Liver (tissue), 8 donors: ENCODE measurements at regions not wholly inside any gene's neighbourhood (a gene's known extent, or its start where the extent isn't known, plus 50 kb on each side); places are given as distances from the start of the nearest gene placed in this dataset.

ENCODE experiments used
- DNase-seq: peaks from one replicate; pipeline ENCODE4 v3.0.0-alpha.2; 2017; ENCODE audit warnings: low spot score
- H3K27ac ChIP-seq, 2 donors: one replicate each; pipeline ENCODE4 v1.7.0; 2013; ENCODE audit warnings: inconsistent platforms in 2 of 2, low read length in 2 of 2, control low read depth in 1 of 2, low read depth in 1 of 2, mild to moderate bottlenecking in 1 of 2
- H3K27me3 ChIP-seq, 4 donors: one replicate each; pipeline versions ENCODE4 v1.6.1 to v1.7.0; 2013; ENCODE audit warnings: low read length in 3 of 4, inconsistent platforms in 1 of 4, mild to moderate bottlenecking in 1 of 4, moderate library complexity in 1 of 4; ENCODE audit not compliant: control insufficient read depth in 4 of 4, insufficient read depth in 4 of 4
- H3K36me3 ChIP-seq, 4 donors: one replicate each; pipeline versions ENCODE4 v1.6.1 to v1.7.0; 2013; ENCODE audit warnings: low read length in 3 of 4, mild to moderate bottlenecking in 3 of 4, low read depth in 1 of 4, moderate library complexity in 1 of 4; ENCODE audit not compliant: control insufficient read depth in 4 of 4, insufficient read depth in 3 of 4
- H3K4me1 ChIP-seq, 4 donors: one replicate each; pipeline versions ENCODE4 v1.6.1 to v1.7.0; 2013; ENCODE audit warnings: low read length in 3 of 4, mild to moderate bottlenecking in 3 of 4, moderate library complexity in 1 of 4; ENCODE audit not compliant: control insufficient read depth in 4 of 4, insufficient read depth in 4 of 4
- H3K4me3 ChIP-seq, 3 donors: one replicate each; pipeline versions ENCODE4 v1.6.1 to v1.7.0; 2013; ENCODE audit warnings: low read length in 3 of 3, control low read depth in 1 of 3, low read depth in 1 of 3, mild to moderate bottlenecking in 1 of 3
- H3K9ac ChIP-seq, 2 donors: one replicate each; pipeline ENCODE4 v1.7.0; 2013; ENCODE audit warnings: low read length in 2 of 2, mild to moderate bottlenecking in 2 of 2, moderate library complexity in 2 of 2, control low read depth in 1 of 2, low read depth in 1 of 2
- H3K9me3 ChIP-seq, 4 donors: one replicate each; pipeline versions ENCODE4 v1.6.1 to v1.7.0; 2013; ENCODE audit warnings: low read length in 3 of 4; ENCODE audit not compliant: control insufficient read depth in 4 of 4
- EGR1 ChIP-seq, 2 donors: IDR thresholded peaks; 2 replicates each; pipeline ENCODE4 v1.6.1; 2016 to 2018; ENCODE audit warnings: antibody characterized with exemption in 2 of 2, low read depth in 2 of 2
- FOXA1 ChIP-seq: IDR thresholded peaks from 2 replicates; pipeline ENCODE4 v1.6.1; 2016; ENCODE audit warnings: antibody characterized with exemption
- FOXA2 ChIP-seq: IDR thresholded peaks from 2 replicates; pipeline ENCODE4 v1.6.1; 2016; ENCODE audit warnings: antibody characterized with exemption
- GABPA ChIP-seq, 2 donors: IDR thresholded peaks in 1 of 2; conservative IDR thresholded peaks in 1 of 2; 2 replicates each; pipeline ENCODE4 v1.6.1; 2016; ENCODE audit warnings: antibody characterized with exemption in 2 of 2, mild to moderate bottlenecking in 1 of 2, moderate library complexity in 1 of 2
- HNF4A ChIP-seq, 2 donors: conservative IDR thresholded peaks; 2 replicates each; pipeline ENCODE4 v1.6.1; 2016; ENCODE audit warnings: antibody characterized with exemption in 2 of 2, mild to moderate bottlenecking in 2 of 2
- HNF4G ChIP-seq: IDR thresholded peaks from 2 replicates; pipeline ENCODE4 v1.6.1; 2016; ENCODE audit warnings: antibody characterized with exemption
- JUND ChIP-seq, 2 donors: IDR thresholded peaks; 2 replicates each; pipeline ENCODE4 v1.6.1; 2016; ENCODE audit warnings: antibody characterized with exemption in 2 of 2
- RAD21 ChIP-seq, 2 donors: IDR thresholded peaks; 2 replicates each; pipeline ENCODE4 v1.6.1; 2016; ENCODE audit warnings: antibody characterized with exemption in 2 of 2, mild to moderate bottlenecking in 2 of 2
- RXRA ChIP-seq, 2 donors: IDR thresholded peaks; 2 replicates each; pipeline ENCODE4 v1.6.1; 2017 to 2018; ENCODE audit warnings: antibody characterized with exemption in 2 of 2, mild to moderate bottlenecking in 1 of 2
- SP1 ChIP-seq: IDR thresholded peaks from 2 replicates; pipeline ENCODE4 v1.6.1; 2018; ENCODE audit warnings: antibody characterized with exemption, mild to moderate bottlenecking
- TAF1 ChIP-seq: conservative IDR thresholded peaks from 2 replicates; pipeline ENCODE4 v1.6.1; 2016; ENCODE audit warnings: antibody characterized with exemption, mild to moderate bottlenecking
- YY1 ChIP-seq: IDR thresholded peaks from 2 replicates; pipeline ENCODE4 v1.6.1; 2016; ENCODE audit warnings: antibody characterized with exemption, mild to moderate bottlenecking
- WGBS: extraction: QIAGEN DNeasy Blood & Tissue Kit; methylation state at CpG from one replicate; pipeline ENCODE4 v1.1.7; 2013; 5-methylcytosine and 5-hydroxymethylcytosine counted together
- TF ChIP-seq, protein P1 (sequence below): IDR thresholded peaks from 2 replicates; pipeline ENCODE4 v1.6.1; 2016; ENCODE audit warnings: antibody characterized with exemption
- TF ChIP-seq, protein P2 (sequence below): IDR thresholded peaks from 2 replicates; pipeline ENCODE4 v1.6.1; 2016; ENCODE audit warnings: antibody characterized with exemption
- TF ChIP-seq, protein P3 (sequence below): fragments of 150-350 bp; IDR thresholded peaks from 2 replicates; pipeline ENCODE4 v1.5.1; 2017; ENCODE audit warnings: improper control_type of control experiment, low read depth, low read length; ENCODE audit not compliant: missing input control
- TF ChIP-seq, protein P4 (sequence below): IDR thresholded peaks from 2 replicates; pipeline ENCODE4 v1.6.1; 2016; ENCODE audit warnings: antibody characterized with exemption, mild to moderate bottlenecking
- TF ChIP-seq, protein P5 (sequence below): IDR thresholded peaks from 2 replicates; pipeline ENCODE4 v1.6.1; 2016; ENCODE audit warnings: antibody characterized with exemption
- donor health status: healthy.
- donor health status: healthy.
- donor health status: healthy.
- donor health status: healthy.
- donor health status: healthy.

DNA sequence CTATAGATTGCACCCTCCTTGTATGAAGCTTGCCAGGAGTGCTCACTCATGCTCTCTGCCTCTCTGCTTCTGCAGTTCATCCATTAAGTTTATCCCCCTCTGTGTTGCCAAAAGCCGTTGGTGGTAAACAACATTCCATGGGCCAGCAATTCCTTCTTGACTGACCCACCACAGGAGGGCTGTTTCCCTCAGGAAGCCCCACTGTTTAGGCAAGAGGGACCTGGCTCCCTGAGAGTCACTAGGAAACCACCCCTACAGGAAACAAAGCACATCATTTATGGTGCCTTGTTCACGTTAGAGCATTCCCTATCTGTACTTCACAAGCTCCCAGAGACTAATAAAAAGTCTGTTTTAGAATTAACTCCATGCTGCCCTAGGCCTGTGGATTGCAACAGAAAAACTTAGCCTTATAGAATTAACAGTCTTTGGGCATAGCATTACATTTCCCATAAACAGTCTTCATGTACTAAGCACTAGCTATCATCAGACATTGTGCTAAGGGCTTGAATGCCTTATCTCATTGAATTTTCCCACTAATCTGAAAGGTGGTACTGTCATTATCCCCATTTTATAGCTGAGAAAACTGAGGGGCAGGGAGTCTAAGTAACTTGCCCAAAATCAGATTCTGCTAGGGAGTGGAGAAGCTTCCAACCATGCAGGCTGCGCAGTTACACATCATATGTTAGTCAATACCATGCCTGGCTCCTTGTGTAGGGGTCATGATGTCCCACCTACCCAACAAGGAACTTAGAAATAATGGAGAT is 149.9 kb downstream of the SHQ1 start:
- TF ChIP-seq EGR1 (IDR thresholded peaks at IDR 0.05; ENCODE audit: low read depth in 2 of 2), result no peak
- no peak for TF ChIP-seq JUND (IDR thresholded peaks at IDR 0.05)
- no peak for TF ChIP-seq TAF1
- TF ChIP-seq RXRA (IDR thresholded peaks at IDR 0.05), result no peak
- TF ChIP-seq, protein P1, sequence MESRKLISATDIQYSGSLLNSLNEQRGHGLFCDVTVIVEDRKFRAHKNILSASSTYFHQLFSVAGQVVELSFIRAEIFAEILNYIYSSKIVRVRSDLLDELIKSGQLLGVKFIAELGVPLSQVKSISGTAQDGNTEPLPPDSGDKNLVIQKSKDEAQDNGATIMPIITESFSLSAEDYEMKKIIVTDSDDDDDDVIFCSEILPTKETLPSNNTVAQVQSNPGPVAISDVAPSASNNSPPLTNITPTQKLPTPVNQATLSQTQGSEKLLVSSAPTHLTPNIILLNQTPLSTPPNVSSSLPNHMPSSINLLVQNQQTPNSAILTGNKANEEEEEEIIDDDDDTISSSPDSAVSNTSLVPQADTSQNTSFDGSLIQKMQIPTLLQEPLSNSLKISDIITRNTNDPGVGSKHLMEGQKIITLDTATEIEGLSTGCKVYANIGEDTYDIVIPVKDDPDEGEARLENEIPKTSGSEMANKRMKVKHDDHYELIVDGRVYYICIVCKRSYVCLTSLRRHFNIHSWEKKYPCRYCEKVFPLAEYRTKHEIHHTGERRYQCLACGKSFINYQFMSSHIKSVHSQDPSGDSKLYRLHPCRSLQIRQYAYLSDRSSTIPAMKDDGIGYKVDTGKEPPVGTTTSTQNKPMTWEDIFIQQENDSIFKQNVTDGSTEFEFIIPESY, result no peak
- no peak for TF ChIP-seq YY1
- TF ChIP-seq HNF4G, result no peak
- TF ChIP-seq RAD21 (IDR thresholded peaks at IDR 0.05), result no peak
- no peak for TF ChIP-seq HNF4A (conservative IDR thresholded peaks at IDR 0.05)
- TF ChIP-seq, protein P2, sequence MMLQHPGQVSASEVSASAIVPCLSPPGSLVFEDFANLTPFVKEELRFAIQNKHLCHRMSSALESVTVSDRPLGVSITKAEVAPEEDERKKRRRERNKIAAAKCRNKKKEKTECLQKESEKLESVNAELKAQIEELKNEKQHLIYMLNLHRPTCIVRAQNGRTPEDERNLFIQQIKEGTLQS, result no peak
- TF ChIP-seq, protein P3, sequence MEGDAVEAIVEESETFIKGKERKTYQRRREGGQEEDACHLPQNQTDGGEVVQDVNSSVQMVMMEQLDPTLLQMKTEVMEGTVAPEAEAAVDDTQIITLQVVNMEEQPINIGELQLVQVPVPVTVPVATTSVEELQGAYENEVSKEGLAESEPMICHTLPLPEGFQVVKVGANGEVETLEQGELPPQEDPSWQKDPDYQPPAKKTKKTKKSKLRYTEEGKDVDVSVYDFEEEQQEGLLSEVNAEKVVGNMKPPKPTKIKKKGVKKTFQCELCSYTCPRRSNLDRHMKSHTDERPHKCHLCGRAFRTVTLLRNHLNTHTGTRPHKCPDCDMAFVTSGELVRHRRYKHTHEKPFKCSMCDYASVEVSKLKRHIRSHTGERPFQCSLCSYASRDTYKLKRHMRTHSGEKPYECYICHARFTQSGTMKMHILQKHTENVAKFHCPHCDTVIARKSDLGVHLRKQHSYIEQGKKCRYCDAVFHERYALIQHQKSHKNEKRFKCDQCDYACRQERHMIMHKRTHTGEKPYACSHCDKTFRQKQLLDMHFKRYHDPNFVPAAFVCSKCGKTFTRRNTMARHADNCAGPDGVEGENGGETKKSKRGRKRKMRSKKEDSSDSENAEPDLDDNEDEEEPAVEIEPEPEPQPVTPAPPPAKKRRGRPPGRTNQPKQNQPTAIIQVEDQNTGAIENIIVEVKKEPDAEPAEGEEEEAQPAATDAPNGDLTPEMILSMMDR, result no peak
- no peak for TF ChIP-seq FOXA2
- no peak for TF ChIP-seq FOXA1
- no peak for TF ChIP-seq GABPA (IDR thresholded peaks at IDR 0.05 in 1 of 2, conservative IDR thresholded peaks at IDR 0.05 in 1 of 2)
- Histone ChIP-seq H3K27ac (no peak overlapping the region), H3K36me3 (no peaks in the 10 kb centered on the region), H3K27me3 (no peaks in the 10 kb centered on the region), H3K9me3 (no peaks in the 10 kb centered on the region), H3K4me3 (no peak overlapping the region), H3K4me1 (no peaks in the 10 kb centered on the region), H3K9ac (no peak overlapping the region)
- WGBS, result 57% methylated on average over 3 of the region's 3 CpGs
- DNase-seq, result no peak

DNA sequence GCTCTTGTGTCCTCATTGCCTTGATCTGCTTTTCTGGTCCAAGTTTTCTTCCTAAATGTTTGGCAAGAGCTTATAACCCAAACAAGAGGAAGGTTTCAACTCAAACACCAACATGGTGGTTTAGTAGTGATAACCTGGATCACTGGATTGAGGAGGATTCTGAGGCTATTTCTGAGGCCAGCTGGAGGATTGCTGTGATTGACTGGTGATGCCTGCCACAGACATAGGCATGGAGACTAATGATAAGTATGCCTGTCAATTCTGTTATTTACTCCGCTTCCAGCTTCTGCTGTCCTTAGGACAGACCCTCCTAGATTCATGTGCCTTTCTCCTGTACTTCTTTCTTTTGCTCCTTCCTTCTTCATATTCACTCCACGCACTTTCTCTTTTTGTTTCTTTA is 150.5 kb downstream of the SHQ1 start:
- Histone ChIP-seq H3K27ac (no peak overlapping the region), H3K4me1 (no peaks in the 10 kb centered on the region), H3K27me3 (no peaks in the 10 kb centered on the region), H3K9ac (no peak overlapping the region), H3K36me3 (no peaks in the 10 kb centered on the region), H3K9me3 (no peaks in the 10 kb centered on the region), H3K4me3 (no peak overlapping the region)
- no peak for DNase-seq
- WGBS, result 95% methylated on average over 2 of the region's 2 CpGs
- no peak for TF ChIP-seq RAD21 (IDR thresholded peaks at IDR 0.05)
- TF ChIP-seq, protein P1, result no peak
- TF ChIP-seq JUND (IDR thresholded peaks at IDR 0.05), result no peak
- no peak for TF ChIP-seq TAF1
- no peak for TF ChIP-seq GABPA (IDR thresholded peaks at IDR 0.05 in 1 of 2, conservative IDR thresholded peaks at IDR 0.05 in 1 of 2)
- no peak for TF ChIP-seq SP1
- TF ChIP-seq, protein P3, result no peak
- TF ChIP-seq, protein P4, sequence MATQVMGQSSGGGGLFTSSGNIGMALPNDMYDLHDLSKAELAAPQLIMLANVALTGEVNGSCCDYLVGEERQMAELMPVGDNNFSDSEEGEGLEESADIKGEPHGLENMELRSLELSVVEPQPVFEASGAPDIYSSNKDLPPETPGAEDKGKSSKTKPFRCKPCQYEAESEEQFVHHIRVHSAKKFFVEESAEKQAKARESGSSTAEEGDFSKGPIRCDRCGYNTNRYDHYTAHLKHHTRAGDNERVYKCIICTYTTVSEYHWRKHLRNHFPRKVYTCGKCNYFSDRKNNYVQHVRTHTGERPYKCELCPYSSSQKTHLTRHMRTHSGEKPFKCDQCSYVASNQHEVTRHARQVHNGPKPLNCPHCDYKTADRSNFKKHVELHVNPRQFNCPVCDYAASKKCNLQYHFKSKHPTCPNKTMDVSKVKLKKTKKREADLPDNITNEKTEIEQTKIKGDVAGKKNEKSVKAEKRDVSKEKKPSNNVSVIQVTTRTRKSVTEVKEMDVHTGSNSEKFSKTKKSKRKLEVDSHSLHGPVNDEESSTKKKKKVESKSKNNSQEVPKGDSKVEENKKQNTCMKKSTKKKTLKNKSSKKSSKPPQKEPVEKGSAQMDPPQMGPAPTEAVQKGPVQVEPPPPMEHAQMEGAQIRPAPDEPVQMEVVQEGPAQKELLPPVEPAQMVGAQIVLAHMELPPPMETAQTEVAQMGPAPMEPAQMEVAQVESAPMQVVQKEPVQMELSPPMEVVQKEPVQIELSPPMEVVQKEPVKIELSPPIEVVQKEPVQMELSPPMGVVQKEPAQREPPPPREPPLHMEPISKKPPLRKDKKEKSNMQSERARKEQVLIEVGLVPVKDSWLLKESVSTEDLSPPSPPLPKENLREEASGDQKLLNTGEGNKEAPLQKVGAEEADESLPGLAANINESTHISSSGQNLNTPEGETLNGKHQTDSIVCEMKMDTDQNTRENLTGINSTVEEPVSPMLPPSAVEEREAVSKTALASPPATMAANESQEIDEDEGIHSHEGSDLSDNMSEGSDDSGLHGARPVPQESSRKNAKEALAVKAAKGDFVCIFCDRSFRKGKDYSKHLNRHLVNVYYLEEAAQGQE, result no peak
- no peak for TF ChIP-seq EGR1 (IDR thresholded peaks at IDR 0.05; ENCODE audit: low read depth in 2 of 2)
- TF ChIP-seq, protein P2, result no peak
- TF ChIP-seq FOXA1, result no peak
- TF ChIP-seq FOXA2, result no peak
- TF ChIP-seq YY1, result no peak
- TF ChIP-seq HNF4G, result no peak
- no peak for TF ChIP-seq HNF4A (conservative IDR thresholded peaks at IDR 0.05)
- TF ChIP-seq, protein P5, sequence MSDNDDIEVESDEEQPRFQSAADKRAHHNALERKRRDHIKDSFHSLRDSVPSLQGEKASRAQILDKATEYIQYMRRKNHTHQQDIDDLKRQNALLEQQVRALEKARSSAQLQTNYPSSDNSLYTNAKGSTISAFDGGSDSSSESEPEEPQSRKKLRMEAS, result no peak
- no peak for TF ChIP-seq RXRA (IDR thresholded peaks at IDR 0.05)
